AG04450 (cell line): ENCODE measurements at regions not wholly inside any gene's neighbourhood (a gene's known extent, or its start where the extent isn't known, plus 50 kb on each side); places are given as distances from the start of the nearest gene placed in this dataset.
"Not testable (repeated sequence)": the region's sequence is repeated elsewhere in the genome, so short reads cannot be mapped to it uniquely, and the experiment has no call there.

Experiments used
- CTCF ChIA-PET: fragments of 300-600, 350-600 bp; formaldehyde crosslinking; extraction: SDS; loops from one replicate; lab custom pipeline; 2022; ENCODE audit warnings: antibody characterized with exemption, inconsistent platforms; lab: Charles Lee
- POLR2A ChIA-PET: fragments of 350-600 bp; formaldehyde crosslinking; extraction: SDS; loops from one replicate; lab custom pipeline; 2021; ENCODE audit warnings: antibody characterized with exemption, inconsistent platforms; lab: Yijun Ruan, JAX
- DNase-seq: peaks from one replicate; pipeline ENCODE4 v3.0.0-alpha.2; 2011; ENCODE audit warnings: low read depth, low spot score
- H3K27ac ChIP-seq: one replicate; pipeline ENCODE4 v1.5.1; 2012; ENCODE audit warnings: low read depth, low read length, control low read depth
- H3K27me3 ChIP-seq: one replicate; pipeline ENCODE4 v1.6.0; 2012; ENCODE audit warnings: low read length; ENCODE audit not compliant: control insufficient read depth, insufficient read depth
- H3K4me3 ChIP-seq: 2 replicates; pipeline ENCODE4 v1.5.1; 2011; ENCODE audit warnings: mild to moderate bottlenecking, low read depth, low read length, control low read depth
- H3K9me3 ChIP-seq: 2 replicates; pipeline ENCODE4 v1.5.1; 2012; ENCODE audit warnings: low read length; ENCODE audit not compliant: control insufficient read depth, insufficient read depth
- TF ChIP-seq, protein P1 (sequence below): IDR thresholded peaks from 2 replicates; pipeline ENCODE4 v1.5.1; 2011; ENCODE audit warnings: low read depth, low read length, control low read depth, inconsistent platforms

DNA sequence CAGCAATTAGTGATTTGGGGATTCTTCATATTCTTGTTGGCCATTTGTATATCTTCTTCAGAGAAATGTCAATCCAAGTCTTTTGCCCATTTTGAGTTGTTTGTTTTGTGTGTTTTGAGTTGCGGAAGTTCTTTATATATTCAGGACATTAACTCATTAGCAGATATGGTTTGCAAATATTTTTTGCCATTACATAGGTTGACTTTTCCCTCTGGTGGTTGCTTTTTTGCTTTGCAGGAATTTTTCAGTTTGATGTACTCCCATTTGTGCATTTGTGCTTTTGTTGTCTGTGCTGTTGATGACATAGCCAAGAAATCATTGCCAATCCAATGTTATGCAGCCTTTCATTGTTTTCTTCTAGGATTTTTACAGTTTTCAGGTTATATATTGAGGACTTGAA lies 63.6 kb upstream of the DNAJC1 start:
- Histone ChIP-seq H3K27me3 (no peaks in the 10 kb centered on the region), H3K27ac (no peak overlapping the region), H3K9me3 (no peaks in the 10 kb centered on the region), H3K4me3 (no peak overlapping the region)
- ChIA-PET POLR2A (no interaction called here), CTCF (no interaction called here)
- DNase-seq = no peak
- TF ChIP-seq, protein P1, sequence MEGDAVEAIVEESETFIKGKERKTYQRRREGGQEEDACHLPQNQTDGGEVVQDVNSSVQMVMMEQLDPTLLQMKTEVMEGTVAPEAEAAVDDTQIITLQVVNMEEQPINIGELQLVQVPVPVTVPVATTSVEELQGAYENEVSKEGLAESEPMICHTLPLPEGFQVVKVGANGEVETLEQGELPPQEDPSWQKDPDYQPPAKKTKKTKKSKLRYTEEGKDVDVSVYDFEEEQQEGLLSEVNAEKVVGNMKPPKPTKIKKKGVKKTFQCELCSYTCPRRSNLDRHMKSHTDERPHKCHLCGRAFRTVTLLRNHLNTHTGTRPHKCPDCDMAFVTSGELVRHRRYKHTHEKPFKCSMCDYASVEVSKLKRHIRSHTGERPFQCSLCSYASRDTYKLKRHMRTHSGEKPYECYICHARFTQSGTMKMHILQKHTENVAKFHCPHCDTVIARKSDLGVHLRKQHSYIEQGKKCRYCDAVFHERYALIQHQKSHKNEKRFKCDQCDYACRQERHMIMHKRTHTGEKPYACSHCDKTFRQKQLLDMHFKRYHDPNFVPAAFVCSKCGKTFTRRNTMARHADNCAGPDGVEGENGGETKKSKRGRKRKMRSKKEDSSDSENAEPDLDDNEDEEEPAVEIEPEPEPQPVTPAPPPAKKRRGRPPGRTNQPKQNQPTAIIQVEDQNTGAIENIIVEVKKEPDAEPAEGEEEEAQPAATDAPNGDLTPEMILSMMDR = no peak

DNA sequence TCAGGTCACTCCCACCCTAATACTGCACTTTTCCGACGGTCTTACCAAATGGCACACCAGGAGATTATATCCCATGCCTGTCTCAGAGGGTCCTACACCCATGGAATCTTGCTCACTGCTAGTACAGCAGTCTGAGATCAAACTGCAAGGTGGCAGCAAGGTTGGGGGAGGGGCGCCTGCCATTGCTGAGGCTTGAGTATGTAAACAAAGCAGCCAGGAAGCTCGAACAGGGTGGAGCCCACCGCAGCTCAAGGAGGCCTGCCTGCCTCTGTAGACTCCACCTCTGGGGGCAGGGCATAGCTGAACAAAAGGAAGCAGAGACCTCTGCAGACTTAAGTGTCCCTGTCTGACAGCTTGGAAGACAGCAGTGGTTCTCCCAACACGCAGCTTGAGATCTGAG lies 57.5 kb upstream of the DNAJC1 start:
- DNase-seq, H3K27ac ChIP-seq, H3K4me3 ChIP-seq, H3K27me3 ChIP-seq, CTCF ChIA-PET, H3K9me3 ChIP-seq, POLR2A ChIA-PET: not testable (repeated sequence)

DNA sequence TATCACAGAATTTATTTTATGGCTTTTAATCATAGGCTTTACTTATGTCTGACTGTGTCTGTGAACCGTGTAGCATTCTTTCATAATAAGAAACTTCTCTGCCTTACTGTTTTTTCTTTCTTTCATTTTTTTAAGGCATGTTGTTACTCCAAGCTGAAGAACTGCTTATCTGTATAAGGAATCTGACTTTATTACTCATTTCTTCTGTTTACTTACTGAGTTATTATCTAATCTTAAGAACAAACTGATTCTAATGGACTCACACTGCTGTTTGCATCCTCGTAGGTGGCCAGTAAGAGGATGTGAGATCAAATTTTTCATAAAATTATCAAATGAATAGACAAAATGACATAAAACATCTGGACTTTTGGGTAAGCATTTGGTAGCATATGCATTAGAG lies 54.7 kb upstream of the DNAJC1 start:
- Histone ChIP-seq H3K9me3 (no peaks in the 10 kb centered on the region), H3K4me3 (no peak overlapping the region), H3K27ac (no peak overlapping the region), H3K27me3 (no peaks in the 10 kb centered on the region)
- no peak for DNase-seq
- CTCF ChIA-PET = no interaction called here
- POLR2A ChIA-PET = no interaction called here
- TF ChIP-seq, protein P1 = no peak

DNA sequence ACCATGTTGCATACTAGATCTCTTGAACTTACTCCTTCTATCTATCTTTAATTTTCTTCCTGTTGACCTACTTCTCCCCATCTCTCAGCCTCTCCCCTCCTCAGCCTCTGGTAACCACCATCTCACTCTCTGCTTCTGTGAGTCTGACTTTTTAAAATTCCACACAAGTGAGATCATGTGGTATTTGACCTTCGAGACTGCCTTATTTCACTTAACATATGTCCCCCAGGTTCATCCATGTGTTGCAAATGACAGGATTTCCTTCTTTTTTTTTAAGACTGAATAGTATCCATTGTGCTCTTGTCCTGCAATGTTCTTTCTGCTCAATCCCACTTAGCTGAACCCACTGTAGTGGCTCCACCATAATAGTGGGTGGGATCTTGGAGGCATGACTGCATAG lies 51.4 kb upstream of the DNAJC1 start:
- TF ChIP-seq, protein P1 = no peak
- no peaks in the 10 kb centered on the region for H3K27me3 ChIP-seq
- ChIA-PET POLR2A (no interaction called here), CTCF (no interaction called here)
- DNase-seq = no peak
- no peak overlapping the region for H3K27ac ChIP-seq
- no peaks in the 10 kb centered on the region for H3K9me3 ChIP-seq
- H3K4me3 ChIP-seq = no peak overlapping the region
